ENCODE measurements at regions not wholly inside any gene's neighbourhood (a gene's known extent, or its start where the extent isn't known, plus 50 kb on each side); places are given as distances from the start of the nearest gene placed in this dataset.

GRCh38 chr20:39283464-39283863, 321.3 kb downstream of the DHX35 start:
- H3K4me2 ChIP-seq = no peak overlapping the region
- no peak overlapping the region for H3K27ac ChIP-seq
- no peak for DNase-seq
- no peaks in the 10 kb centered on the region for H4K20me1 ChIP-seq (ENCODE audit: insufficient read depth)
- peaks cover 26% of the 10 kb centered on the region for H3K27me3 ChIP-seq (ENCODE audit: insufficient read depth, low read depth)
- H3F3A ChIP-seq (ENCODE audit: insufficient read depth, low read depth) = no peaks in the 10 kb centered on the region
- H3K79me2 ChIP-seq (ENCODE audit: low read depth) = no peaks in the 10 kb centered on the region
- H3K9me2 ChIP-seq (ENCODE audit: insufficient read depth) = no peaks in the 10 kb centered on the region
- H3K9me3 ChIP-seq (ENCODE audit: insufficient read depth, low read depth) = no peaks in the 10 kb centered on the region
- no peak overlapping the region for H3K4me3 ChIP-seq
- no TSS peak for BruUV-seq (replicated peaks)
- POLR2A ChIA-PET (ENCODE audit: unreplicated experiment) = no interaction called here
- intact Hi-C loops (cut with micrococcal nuclease; ENCODE audit: unreplicated experiment) = no loop called here
- TF ChIP-seq CTCF (conservative IDR thresholded peaks at IDR 0.05) (no peak), EZH2 (IDR thresholded peaks at IDR 0.05; ENCODE audit: low read depth) (no peak)
- no peaks in the 10 kb centered on the region for H3K36me3 ChIP-seq (ENCODE audit: low read depth)
- no peaks in the 10 kb centered on the region for H3K4me1 ChIP-seq (replicated peaks; ENCODE audit: insufficient read depth)
- CTCF ChIA-PET = no interaction called here
- H2AFZ ChIP-seq = no peak overlapping the region

GRCh38 chr20:39282619-39283092, 320.5 kb downstream of the DHX35 start:
- Histone ChIP-seq H3K27me3 (ENCODE audit: insufficient read depth, low read depth) (peaks cover 29% of the 10 kb centered on the region), H3K4me2 (no peak overlapping the region)

GRCh38 chr20:39280875-39281274, 318.7 kb downstream of the DHX35 start:
- Histone ChIP-seq H3K36me3 (ENCODE audit: low read depth) (no peaks in the 10 kb centered on the region), H3K4me1 (replicated peaks; ENCODE audit: insufficient read depth) (no peaks in the 10 kb centered on the region), H3F3A (ENCODE audit: insufficient read depth, low read depth) (no peaks in the 10 kb centered on the region), H3K9me2 (ENCODE audit: insufficient read depth) (no peaks in the 10 kb centered on the region), H3K79me2 (ENCODE audit: low read depth) (no peaks in the 10 kb centered on the region), H4K20me1 (ENCODE audit: insufficient read depth) (no peaks in the 10 kb centered on the region), H3K4me2 (no peak overlapping the region), H3K4me3 (no peak overlapping the region), H3K9me3 (ENCODE audit: insufficient read depth, low read depth) (no peaks in the 10 kb centered on the region), H2AFZ (no peak overlapping the region), H3K27me3 (ENCODE audit: insufficient read depth, low read depth) (peaks cover 29% of the 10 kb centered on the region), H3K27ac (no peak overlapping the region)
- POLR2A ChIA-PET (ENCODE audit: unreplicated experiment) = no interaction called here
- BruUV-seq (replicated peaks) = no TSS peak
- TF ChIP-seq CTCF (conservative IDR thresholded peaks at IDR 0.05) (no peak), EZH2 (IDR thresholded peaks at IDR 0.05; ENCODE audit: low read depth) (no peak)
- CTCF ChIA-PET = no interaction called here
- no peak for DNase-seq
- intact Hi-C loops (cut with micrococcal nuclease; ENCODE audit: unreplicated experiment) = no loop called here

More at GRCh38 chr20:39282619-39283092, 320.5 kb downstream of the DHX35 start:
- no peaks in the 10 kb centered on the region for H3K36me3 ChIP-seq (ENCODE audit: low read depth)
- no peak overlapping the region for H2AFZ ChIP-seq
- no peaks in the 10 kb centered on the region for H3K4me1 ChIP-seq (replicated peaks; ENCODE audit: insufficient read depth)
- no peak for TF ChIP-seq CTCF (conservative IDR thresholded peaks at IDR 0.05)
- no peak for TF ChIP-seq EZH2 (IDR thresholded peaks at IDR 0.05; ENCODE audit: low read depth)
- intact Hi-C loops (cut with micrococcal nuclease; ENCODE audit: unreplicated experiment) = no loop called here
- H3K9me2 ChIP-seq (ENCODE audit: insufficient read depth) = no peaks in the 10 kb centered on the region
- ChIA-PET CTCF (no interaction called here), POLR2A (ENCODE audit: unreplicated experiment) (no interaction called here)
- no peak overlapping the region for H3K4me3 ChIP-seq
- H3K27ac ChIP-seq = no peak overlapping the region
- H3K79me2 ChIP-seq (ENCODE audit: low read depth) = no peaks in the 10 kb centered on the region
- H3K9me3 ChIP-seq (ENCODE audit: insufficient read depth, low read depth) = no peaks in the 10 kb centered on the region
- H4K20me1 ChIP-seq (ENCODE audit: insufficient read depth) = no peaks in the 10 kb centered on the region
- DNase-seq = no peak
- no peaks in the 10 kb centered on the region for H3F3A ChIP-seq (ENCODE audit: insufficient read depth, low read depth)
- BruUV-seq (replicated peaks) = no TSS peak
